Nucleus accumbens (tissue), 56 donors: ENCODE measurements at regions not wholly inside any gene's neighbourhood (a gene's known extent, or its start where the extent isn't known, plus 50 kb on each side); places are given as distances from the start of the nearest gene placed in this dataset.

Source experiments
- DNase-seq, 56 donors: peaks; one replicate each; lab custom pipeline; 2025; lab: John Stamatoyannopoulos, UW

- DNase-seq = no peak
These were observed 1504.6 kb upstream of the CDH9 start for GRCh38 chr5:28542987-28543386.

DNA sequence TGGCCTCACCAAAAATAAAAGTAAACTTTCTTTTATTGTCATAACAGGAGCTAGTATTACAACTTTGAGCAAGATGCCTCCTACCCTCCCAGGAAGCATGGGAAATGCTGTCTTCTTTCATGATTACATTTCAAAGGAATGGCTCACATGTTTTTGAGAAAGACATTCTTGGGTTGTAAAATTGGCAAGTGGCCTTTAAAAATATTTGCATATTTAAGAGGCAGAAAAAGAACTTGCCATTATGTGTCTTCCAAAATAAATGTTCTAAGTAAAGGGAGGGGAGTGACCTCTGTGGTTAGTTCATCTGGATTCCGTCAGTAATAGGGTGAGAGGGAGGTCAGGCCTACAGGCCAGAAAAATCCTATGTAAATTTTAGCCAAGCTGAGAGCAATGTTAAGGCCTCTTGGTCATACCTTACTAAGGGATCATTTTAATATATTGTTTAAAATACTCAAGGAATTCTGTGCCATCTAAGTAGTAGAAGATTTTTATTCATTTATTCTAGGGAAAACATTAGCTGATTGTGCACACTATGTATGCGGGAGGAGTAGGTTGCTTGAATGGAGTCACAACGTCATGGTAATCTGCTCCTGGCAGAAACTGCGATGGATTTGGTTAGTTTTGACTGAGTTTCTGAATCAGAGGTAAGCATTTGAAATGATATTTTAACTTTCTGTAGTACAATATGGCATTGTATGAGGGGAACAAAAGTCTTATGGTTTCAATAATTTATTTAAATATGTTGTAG, 1485.7 kb upstream of the CDH9 start:
- DNase-seq = no peak

DNA sequence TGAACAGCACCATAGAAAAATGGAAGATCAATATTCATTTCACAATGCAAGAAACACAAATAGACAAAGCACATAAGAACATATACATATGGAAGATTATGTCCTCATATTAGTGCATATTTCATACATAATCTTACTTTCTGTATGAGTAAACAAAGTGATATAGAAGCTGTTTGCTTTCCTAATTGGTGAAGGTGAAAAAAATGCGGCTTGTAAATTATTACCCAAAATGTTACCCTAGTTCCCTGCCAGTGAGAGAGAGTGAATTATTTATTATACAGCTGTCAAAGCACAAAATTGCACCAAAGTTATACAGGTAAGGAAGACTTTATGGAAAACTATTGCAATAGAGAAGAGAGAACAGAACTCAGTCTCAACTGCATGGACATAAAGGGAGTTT, 1485.0 kb upstream of the CDH9 start:
- no peak for DNase-seq

DNA sequence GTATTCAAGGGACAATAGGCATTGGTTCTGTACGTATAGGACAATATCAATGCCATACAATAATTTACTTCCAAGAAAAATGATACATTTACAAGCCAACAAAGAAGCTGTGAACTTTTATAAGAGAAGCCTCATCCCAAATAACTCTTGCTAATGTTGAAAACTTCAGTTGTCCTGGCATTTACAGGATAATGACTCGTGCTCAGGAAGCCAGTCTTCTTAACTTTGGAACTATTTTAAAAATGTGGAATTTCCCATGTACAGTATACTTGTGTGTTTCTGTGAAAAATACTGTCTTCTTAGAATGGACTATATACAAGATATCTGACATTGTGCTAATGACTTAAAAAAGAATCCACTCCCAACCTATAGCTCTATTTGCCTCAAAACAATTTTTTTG, 1479.3 kb upstream of the CDH9 start:
- DNase-seq = no peak

DNA sequence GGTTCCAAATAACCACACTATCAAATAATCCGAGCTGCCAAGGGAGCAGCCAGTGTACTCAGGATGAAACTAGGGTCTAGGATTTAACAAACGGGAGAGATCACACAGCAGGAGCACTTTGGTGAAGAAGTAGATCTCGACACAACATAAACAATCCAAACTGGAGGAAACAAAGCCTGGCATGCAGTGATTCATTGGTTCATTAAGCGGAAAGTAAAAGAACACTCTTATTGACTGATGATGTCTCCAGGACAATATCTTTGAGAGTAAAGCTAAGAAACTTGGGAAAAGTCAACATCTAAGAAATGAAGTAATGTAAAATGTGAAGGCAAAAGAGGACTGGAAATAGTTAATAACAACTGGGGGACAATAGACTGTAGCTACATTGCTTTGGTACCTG, 1478.3 kb upstream of the CDH9 start:
- no peak for DNase-seq

DNA sequence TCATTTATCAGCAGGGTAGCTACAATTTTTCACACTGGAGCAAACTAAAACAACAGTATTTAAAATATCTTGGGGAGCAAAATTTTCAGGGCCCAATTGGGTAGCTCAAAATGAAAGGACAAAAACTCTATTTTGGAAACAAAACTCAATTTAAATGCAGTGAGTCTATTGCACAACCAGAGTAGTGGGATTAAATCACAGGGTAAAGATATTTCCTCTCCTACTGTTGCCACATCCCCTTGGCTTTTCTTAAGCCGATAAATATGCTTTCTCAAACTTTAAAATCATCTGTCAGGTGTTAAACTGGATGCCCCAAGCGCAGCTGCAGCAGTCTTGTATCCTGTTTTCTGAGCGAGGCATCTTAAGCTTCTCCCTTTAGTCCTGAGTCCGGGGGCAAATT, 1474.3 kb upstream of the CDH9 start:
- no peak for DNase-seq

DNA sequence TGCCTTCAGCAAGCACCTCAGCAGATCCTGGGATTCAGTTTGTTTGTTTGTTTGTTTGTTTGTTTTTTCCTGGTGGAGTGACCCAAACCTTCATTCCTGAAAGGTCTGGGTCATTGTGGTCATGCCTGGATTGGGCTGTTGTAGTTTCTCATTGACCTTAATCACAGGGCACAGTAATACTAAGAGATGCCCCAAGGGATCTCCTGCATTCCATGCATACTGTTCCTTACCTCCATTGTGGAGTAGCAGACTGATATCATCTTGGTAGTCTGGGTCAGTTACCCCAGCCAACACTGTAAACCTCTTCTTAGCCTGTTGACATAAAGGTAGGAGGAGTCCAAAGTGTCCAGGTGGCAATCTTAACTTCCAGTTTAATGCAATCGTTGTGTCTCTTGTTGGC, 1466.7 kb upstream of the CDH9 start:
- DNase-seq = no peak

DNA sequence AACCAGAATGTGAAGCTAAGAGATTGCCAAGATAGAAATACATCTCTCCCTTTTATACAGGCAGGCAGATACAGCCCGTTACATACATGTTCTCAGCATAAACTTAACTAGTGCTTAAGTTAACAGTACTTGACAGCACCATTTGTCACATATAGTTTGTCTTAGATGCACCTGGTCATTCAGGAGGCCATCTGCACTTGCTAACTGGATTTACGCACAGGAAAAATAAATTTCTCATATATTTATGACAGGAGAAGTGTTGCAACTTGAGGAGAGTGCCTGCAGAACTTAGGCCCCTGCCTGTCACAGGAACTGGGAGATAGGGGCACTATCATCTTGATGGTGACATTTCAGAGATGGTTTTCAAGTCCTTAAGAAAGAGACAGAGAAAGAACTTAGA, 1462.1 kb upstream of the CDH9 start:
- DNase-seq = no peak

GRCh38 chr5:28499766-28500290, 1461.4 kb upstream of the CDH9 start:
- DNase-seq = no peak

DNA sequence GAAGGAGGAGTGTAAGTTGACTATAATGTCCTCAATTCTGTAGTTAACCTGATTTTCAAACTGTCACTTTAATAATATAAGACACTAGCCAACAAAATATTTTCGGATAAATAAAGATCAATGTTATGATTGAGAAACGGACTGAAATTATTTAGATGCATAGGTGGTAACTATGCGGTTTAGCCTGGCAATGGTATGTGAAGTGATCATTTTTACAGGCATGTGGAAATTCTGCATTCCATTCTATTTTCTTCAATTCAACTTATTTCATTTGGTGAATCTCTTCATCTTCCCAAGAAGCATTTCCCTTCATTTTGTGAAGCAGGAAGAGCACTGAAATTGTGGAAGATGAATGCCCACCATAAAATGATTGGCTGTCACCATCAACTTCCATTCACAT, 1457.5 kb upstream of the CDH9 start:
- DNase-seq = no peak

DNA sequence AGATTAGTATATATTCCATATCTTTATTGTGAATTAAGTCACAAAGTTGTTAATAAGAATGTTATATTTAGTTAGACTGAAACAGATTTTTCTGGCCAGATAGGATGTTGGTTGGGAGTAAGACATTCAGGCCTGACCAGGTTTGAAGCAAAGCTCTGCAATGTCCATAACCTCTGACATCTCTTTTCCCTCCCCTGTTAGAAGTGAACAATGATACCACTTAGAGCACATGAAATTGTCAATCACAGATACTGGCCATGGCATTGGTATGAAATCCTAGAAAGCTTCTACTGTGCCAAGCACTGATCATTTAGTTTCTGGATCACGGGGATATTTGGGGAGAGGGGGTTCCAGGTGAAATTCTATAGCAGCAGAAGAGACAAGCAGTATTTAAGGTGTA, 1455.1 kb upstream of the CDH9 start:
- no peak for DNase-seq

DNA sequence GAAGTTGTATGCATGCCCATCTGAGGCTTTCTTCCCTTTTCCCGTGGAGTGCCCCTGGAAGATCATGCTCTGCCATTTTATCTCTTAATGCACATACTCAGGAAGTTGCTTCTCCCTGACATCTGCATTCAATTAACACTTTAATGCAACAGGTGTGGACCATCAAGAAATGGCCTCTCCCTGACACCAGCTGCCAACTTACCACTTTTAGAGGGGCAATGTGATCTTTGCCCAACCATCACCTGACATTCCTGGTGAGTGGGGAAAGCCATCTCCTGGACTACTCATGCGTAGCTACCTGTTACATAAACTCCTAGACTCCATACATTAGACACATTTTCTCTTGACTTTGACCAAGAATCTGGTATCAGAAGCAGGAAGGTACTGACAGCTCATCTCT, 1450.4 kb upstream of the CDH9 start:
- no peak for DNase-seq

DNA sequence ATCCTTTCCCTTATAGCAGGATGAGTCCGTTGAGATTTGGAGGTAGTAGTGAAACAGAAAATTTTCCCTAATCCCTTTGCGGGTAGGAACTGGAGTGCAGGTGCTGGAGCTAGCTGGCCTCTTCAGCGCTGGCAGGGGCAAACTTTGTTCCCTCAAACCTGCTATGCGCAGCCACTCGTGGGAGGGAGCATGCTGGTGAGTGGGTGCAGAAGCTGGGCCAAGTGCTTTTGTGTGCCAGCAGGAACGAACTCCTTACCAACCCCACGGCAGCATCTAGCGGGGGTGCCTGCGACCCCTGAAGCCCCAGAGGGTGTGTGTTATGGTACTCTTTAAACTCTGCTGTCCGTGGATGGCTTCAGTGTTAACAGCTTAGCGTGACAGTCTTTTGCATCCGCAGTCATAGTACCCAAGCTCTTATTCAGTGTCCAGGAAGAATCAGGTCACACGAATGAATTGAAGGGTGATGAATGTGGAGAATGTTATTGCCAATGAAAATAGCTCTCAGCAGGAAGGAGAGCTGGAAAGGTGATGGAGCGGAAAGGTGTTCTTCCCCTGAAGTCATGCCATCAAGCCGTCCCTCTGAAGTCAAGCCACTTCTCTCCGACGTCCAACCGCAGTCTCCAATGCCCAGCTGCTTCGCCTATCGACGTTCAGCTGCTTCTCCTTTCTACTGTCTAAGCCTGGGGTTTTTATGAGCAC, 1445.1 kb upstream of the CDH9 start:
- no peak for DNase-seq

- no peak for DNase-seq
These were observed 1435.2 kb upstream of the CDH9 start for GRCh38 chr5:28473531-28474107.

DNA sequence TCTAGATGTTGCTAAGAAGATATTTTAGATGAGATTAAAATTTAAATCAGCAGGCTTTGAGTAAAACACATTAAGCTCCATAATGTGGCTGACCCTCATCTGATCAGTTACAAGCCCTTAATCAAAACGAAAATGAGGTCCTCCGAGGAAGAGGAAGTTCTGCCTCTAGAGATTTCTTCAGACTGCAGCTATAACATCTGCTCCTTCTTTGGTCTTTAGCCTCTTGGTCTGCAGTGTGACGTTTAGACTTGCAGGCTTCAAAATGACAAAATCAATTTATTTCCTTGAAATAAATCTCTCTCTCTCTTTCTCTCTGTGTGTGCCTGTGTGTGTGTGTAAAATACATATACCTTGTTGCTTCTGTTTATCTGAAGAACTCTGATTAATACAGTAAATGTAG, 1429.8 kb upstream of the CDH9 start:
- DNase-seq = no peak

DNA sequence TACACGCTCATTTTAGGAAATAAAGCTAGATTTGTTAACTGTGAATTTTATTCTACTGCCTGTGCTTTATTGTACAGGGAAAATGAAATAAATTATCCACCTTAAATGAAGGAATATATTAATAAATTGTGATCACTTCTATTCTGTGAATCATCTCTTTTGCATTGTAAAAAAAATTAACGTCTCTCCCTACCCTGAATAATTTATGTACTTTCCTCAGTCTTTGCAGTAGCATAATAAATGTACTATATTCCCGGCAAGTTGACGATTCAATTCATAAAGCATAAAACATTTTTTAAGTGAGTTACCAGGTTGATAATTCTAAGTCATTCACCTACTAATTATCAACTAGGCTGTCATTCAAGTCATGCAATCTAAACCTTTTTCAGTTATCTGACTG, 1425.3 kb upstream of the CDH9 start:
- DNase-seq = no peak

GRCh38 chr5:28451483-28451882, 1413.1 kb upstream of the CDH9 start:
- no peak for DNase-seq

- DNase-seq = no peak
These were observed 1412.6 kb upstream of the CDH9 start for GRCh38 chr5:28450997-28451396.

GRCh38 chr5:28448791-28449190, 1410.4 kb upstream of the CDH9 start:
- DNase-seq = no peak

DNA sequence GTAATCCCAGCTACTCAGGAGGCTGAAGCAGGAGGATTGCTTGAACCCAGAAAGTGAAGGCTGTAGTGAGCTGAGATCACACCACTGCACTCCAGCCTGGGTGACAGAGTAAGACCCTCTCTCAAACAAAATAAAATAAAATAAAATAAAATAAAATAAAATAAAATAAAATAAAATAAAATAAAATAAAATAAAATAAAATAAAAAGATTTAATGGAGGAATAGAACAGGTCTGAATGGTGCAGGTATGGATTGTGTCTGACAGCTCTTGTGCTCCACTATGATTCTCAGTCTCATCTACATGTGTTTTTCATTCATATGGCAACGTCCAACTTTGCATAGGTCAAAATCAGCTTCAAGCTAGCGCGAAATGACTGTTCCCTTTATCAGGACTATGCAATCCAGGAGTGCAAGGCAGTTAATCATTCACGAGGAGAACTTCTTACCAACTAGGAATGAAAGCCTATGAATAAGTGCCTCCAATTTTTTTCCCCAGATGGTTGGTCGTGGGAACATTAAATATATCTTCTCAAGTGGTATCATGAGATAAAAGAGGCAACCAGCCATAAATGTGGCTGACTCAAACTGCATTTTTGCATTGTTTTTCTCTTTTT, 1392.3 kb upstream of the CDH9 start:
- DNase-seq = no peak

DNA sequence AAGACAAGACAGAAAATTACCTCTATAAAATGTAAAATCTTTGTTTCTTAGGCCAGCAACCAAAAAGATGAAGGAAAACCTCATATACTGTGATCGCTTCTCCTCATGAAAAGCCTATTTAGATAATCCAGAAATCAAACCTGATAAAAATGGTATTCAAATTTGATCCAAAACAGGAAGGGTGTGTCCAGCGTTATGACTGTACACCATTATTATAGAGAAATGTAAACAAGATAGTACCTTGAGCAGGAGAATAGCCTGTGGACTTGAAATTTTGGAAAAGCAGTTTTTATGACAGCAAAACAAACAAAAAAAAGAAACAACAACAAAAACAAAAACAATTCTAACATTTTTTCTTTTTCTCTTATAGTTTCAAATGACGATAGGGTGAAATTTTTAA, 1382.8 kb upstream of the CDH9 start:
- no peak for DNase-seq
